Spleen (tissue), 11 donors: ENCODE measurements at regions not wholly inside any gene's neighbourhood (a gene's known extent, or its start where the extent isn't known, plus 50 kb on each side); places are given as distances from the start of the nearest gene placed in this dataset.

ENCODE experiments used
- DNase-seq: peaks from one replicate; pipeline ENCODE4 v3.0.0-alpha.2; 2020
- H3K27ac ChIP-seq, 8 donors: fragments of 200-600 bp; sonication (generic) in 7 of 8; 1 replicate in 4 of 8; 2 replicates in 4 of 8; pipeline versions ENCODE4 v1.5.0 to v1.8.0; 2016 to 2021; ENCODE audit warnings: inconsistent platforms in 4 of 8, mild to moderate bottlenecking in 4 of 8, moderate library complexity in 1 of 8
- H3K27me3 ChIP-seq, 7 donors: fragments of 200-600 bp; sonication (generic) in 6 of 7; replicated peaks in 1 of 7; 1 replicate in 4 of 7; 2 replicates in 3 of 7; pipeline versions ENCODE4 v1.5.0 to v1.8.0; 2016 to 2021; ENCODE audit warnings: inconsistent platforms in 3 of 7, mild to moderate bottlenecking in 1 of 7
- H3K36me3 ChIP-seq, 6 donors: fragments of 200-600 bp; sonication (generic) in 5 of 6; 1 replicate in 4 of 6; 2 replicates in 2 of 6; pipeline versions ENCODE4 v1.5.0 to v1.8.0; 2016 to 2021; ENCODE audit warnings: inconsistent platforms in 2 of 6
- H3K4me1 ChIP-seq, 6 donors: fragments of 200-600 bp; sonication (generic) in 5 of 6; 1 replicate in 3 of 6; 2 replicates in 3 of 6; pipeline versions ENCODE4 v1.5.0 to v1.8.0; 2016 to 2021; ENCODE audit warnings: inconsistent platforms in 3 of 6
- H3K4me3 ChIP-seq, 8 donors: fragments of 200-600 bp; sonication (generic) in 7 of 8; 1 replicate in 4 of 8; 2 replicates in 4 of 8; pipeline versions ENCODE4 v1.5.0 to v1.8.0; 2016 to 2021; ENCODE audit warnings: inconsistent platforms in 4 of 8, mild to moderate bottlenecking in 4 of 8, moderate library complexity in 2 of 8
- H3K9me3 ChIP-seq, 8 donors: fragments of 200-600 bp; sonication (generic) in 7 of 8; 1 replicate in 4 of 8; 2 replicates in 4 of 8; pipeline versions ENCODE4 v1.5.0 to v1.8.0; 2016 to 2021; ENCODE audit warnings: inconsistent platforms in 4 of 8
- POLR2A ChIP-seq, 3 donors: fragments of 450-650 bp; IDR thresholded peaks; one replicate each; pipeline ENCODE4 v1.5.1; 2017; ENCODE audit warnings: antibody characterized with exemption in 3 of 3, mild to moderate bottlenecking in 1 of 3
- POLR2AphosphoS5 ChIP-seq, 3 donors: sonication (generic); formaldehyde crosslinking; IDR thresholded peaks; one replicate each; pipeline ENCODE4 v1.5.1; 2017; ENCODE audit warnings: antibody characterized with exemption in 3 of 3
- WGBS, 5 donors: extraction: QIAGEN DNeasy Blood & Tissue Kit in 3 of 5; methylation state at CpG; one replicate each; pipeline versions ENCODE4 v1.1.5 to v1.1.7; 2013 to 2018; 5-methylcytosine and 5-hydroxymethylcytosine counted together
- intact Hi-C: fragments of 100-400 bp; cut with DNase I; formaldehyde crosslinking; loops from one replicate; pipeline ENCODE4 v1.15.0; 2023; ENCODE audit warnings: low total_unique reads
- TF ChIP-seq, protein P1 (sequence below), 11 experiments: fragments of 200-600 bp in 7 of 11; fragments of 450-650 bp in 4 of 11; sonication (generic) in 4 of 11; IDR thresholded peaks in 8 of 11; conservative IDR thresholded peaks in 3 of 11; 1 replicate in 7 of 11; 2 replicates in 4 of 11; pipeline versions ENCODE4 v1.4.0 to v1.8.0; 2016 to 2021; ENCODE audit warnings: antibody characterized with exemption in 11 of 11, inconsistent platforms in 4 of 11, mild to moderate bottlenecking in 1 of 11
- donor health status: healthy with polysubstance abuse.
- donor health status: DM: no; HTN: no; CAD: no; lungs with moderate emphysema.
- donor health status: DM: no; HTN: no; CAD: no.
- donor health status: Bipolar disorder and iron deficiency.
- donor health status: healthy.
- donor health status: DM: no; HTN: no; CAD: no.
- donor health status: DM: yes; HTN: yes; CAD: no.

DNA sequence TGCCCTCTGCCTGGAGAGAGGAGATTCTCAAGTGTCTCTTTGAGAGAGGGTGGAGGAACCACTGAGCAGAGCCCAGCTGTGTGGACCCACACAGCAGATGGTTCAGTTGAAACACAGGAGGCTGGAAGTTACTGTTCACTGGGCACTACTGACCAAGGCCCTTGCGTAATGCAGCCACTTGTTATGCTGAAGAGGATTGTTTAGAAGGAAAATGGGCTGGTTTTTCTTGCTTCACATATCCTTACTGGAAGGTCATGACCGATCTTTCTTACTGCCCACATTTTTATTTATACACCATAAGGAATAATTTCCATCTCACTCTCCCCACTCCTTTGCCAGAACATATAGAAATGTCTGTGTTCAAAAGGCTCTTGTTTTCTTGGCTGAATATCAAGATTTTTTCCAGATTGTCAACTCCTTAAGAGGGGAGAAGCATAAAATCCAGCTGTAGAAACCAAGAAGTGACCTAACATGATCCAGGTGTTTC lies 375.1 kb upstream of the DDHD1 start:
- Histone ChIP-seq H3K27ac (no peak overlapping the region), H3K4me1 (no peaks in the 10 kb centered on the region), H3K36me3 (no peaks in the 10 kb centered on the region), H3K27me3 (no peaks in the 10 kb centered on the region), H3K4me3 (no peak overlapping the region), H3K9me3 (no peaks in the 10 kb centered on the region)
- no peak for DNase-seq
- 79 to 96% (median 90%) methylated on average over 2 of the region's 2 CpGs for WGBS, 5 donors
- intact Hi-C loops: no loop called here
- TF ChIP-seq POLR2A (IDR thresholded peaks at IDR 0.05): no peak
- TF ChIP-seq, protein P1, sequence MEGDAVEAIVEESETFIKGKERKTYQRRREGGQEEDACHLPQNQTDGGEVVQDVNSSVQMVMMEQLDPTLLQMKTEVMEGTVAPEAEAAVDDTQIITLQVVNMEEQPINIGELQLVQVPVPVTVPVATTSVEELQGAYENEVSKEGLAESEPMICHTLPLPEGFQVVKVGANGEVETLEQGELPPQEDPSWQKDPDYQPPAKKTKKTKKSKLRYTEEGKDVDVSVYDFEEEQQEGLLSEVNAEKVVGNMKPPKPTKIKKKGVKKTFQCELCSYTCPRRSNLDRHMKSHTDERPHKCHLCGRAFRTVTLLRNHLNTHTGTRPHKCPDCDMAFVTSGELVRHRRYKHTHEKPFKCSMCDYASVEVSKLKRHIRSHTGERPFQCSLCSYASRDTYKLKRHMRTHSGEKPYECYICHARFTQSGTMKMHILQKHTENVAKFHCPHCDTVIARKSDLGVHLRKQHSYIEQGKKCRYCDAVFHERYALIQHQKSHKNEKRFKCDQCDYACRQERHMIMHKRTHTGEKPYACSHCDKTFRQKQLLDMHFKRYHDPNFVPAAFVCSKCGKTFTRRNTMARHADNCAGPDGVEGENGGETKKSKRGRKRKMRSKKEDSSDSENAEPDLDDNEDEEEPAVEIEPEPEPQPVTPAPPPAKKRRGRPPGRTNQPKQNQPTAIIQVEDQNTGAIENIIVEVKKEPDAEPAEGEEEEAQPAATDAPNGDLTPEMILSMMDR (IDR thresholded peaks at IDR 0.05 in 8 of 11, conservative IDR thresholded peaks at IDR 0.05 in 3 of 11): no peak

DNA sequence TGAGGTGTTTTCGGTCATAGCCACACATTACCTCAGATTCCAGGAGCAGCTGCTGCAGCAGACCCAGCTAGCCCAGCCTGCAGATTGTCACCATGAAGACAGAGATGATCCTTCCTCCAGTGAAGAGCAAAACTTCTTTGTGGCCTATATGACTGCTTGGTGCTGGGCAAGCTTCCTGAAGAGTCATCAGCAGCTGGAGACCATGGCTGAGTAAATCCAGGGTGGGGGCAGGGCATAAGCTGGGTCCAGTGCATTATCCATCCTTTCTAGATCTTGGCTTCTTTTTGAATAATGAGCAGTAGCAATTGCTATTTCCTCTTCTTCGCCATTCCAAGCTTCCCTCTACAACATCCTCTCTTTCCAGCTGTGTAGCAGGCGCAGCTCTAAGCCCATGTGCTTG lies 373.1 kb upstream of the DDHD1 start:
- DNase-seq: no peak
- Histone ChIP-seq H3K4me1 (no peaks in the 10 kb centered on the region), H3K4me3 (no peak overlapping the region), H3K36me3 (no peaks in the 10 kb centered on the region), H3K27ac (no peak overlapping the region), H3K27me3 (no peaks in the 10 kb centered on the region), H3K9me3 (peaks cover 0 to 6% (median 1%) of the 10 kb centered on the region in 8 donors)
- 53 to 87% (median 72%) methylated on average over 3 of the region's 3 CpGs for WGBS, 5 donors
- TF ChIP-seq POLR2A (IDR thresholded peaks at IDR 0.05) (no peak), POLR2AphosphoS5 (IDR thresholded peaks at IDR 0.05) (no peak)
- TF ChIP-seq, protein P1 (IDR thresholded peaks at IDR 0.05 in 8 of 11, conservative IDR thresholded peaks at IDR 0.05 in 3 of 11): no peak
- intact Hi-C loops: no loop called here

DNA sequence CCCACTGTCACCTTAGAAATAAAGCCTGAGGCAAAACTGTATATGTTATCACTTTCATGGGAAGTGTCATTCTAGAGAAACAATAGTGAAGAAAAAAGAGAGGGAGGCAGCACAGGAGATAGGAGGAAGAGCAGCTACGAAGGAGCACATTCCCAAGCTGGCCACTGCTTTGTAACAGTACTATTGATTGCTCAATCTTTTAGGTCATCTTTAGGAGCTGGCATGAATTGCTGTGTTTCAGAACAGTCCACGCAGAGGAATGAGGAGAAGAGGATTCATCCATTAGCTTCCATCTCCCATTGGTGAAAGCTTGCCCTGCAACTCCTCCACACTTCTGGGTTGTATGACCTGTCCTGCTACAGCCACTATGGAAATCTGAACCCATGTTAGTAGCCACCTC lies 372.5 kb upstream of the DDHD1 start:
- H3K27ac ChIP-seq: no peak overlapping the region
- H3K4me1 ChIP-seq: no peaks in the 10 kb centered on the region
- intact Hi-C loops: no loop called here
- WGBS, 5 donors: 74 to 91% (median 78%) methylated on average over 2 of the region's 2 CpGs
- H3K27me3 ChIP-seq: no peaks in the 10 kb centered on the region
- no peak for DNase-seq
- TF ChIP-seq POLR2AphosphoS5 (IDR thresholded peaks at IDR 0.05) (no peak), POLR2A (IDR thresholded peaks at IDR 0.05) (no peak)
- TF ChIP-seq, protein P1 (IDR thresholded peaks at IDR 0.05 in 8 of 11, conservative IDR thresholded peaks at IDR 0.05 in 3 of 11): no peak
- no peaks in the 10 kb centered on the region for H3K36me3 ChIP-seq
- H3K9me3 ChIP-seq: peaks cover 0 to 6% (median 1%) of the 10 kb centered on the region in 8 donors
- H3K4me3 ChIP-seq: no peak overlapping the region

DNA sequence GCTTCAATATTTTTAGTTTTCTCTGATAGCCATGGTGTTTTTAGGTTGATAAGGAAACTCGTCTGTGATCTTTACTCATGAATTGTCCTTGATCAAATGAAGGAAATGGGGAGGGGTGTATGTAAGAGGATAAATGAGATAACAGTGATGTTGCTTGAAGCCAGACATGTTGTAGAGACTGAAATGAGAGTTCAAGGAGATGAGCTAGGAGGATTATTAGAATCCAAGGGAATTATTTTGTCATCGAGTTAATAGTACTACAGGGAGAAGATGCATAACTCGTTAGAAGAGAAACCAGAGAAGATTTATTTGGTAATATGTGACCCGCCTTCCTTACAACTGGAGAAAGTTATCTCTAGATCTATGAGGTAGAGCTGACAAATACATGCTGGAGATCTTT lies 371.3 kb upstream of the DDHD1 start:
- DNase-seq: no peak
- no peak overlapping the region for H3K27ac ChIP-seq
- H3K9me3 ChIP-seq: peaks cover 0 to 6% (median 1%) of the 10 kb centered on the region in 8 donors
- H3K36me3 ChIP-seq: no peaks in the 10 kb centered on the region
- no peak overlapping the region for H3K4me3 ChIP-seq
- intact Hi-C loops: no loop called here
- H3K4me1 ChIP-seq: no peaks in the 10 kb centered on the region
- 79 to 88% (median 83%) methylated on average over 4 of the region's 4 CpGs for WGBS, 5 donors
- no peaks in the 10 kb centered on the region for H3K27me3 ChIP-seq
- TF ChIP-seq, protein P1 (IDR thresholded peaks at IDR 0.05 in 8 of 11, conservative IDR thresholded peaks at IDR 0.05 in 3 of 11): no peak
- no peak for TF ChIP-seq POLR2AphosphoS5 (IDR thresholded peaks at IDR 0.05)
- no peak for TF ChIP-seq POLR2A (IDR thresholded peaks at IDR 0.05)
